Endothelial cell (in vitro differentiated cells): ENCODE measurements at regions not wholly inside any gene's neighbourhood (a gene's known extent, or its start where the extent isn't known, plus 50 kb on each side); places are given as distances from the start of the nearest gene placed in this dataset.

ENCODE experiments used
- DNase-seq: peaks from one replicate; pipeline ENCODE4 v3.0.0; 2021; ENCODE audit warnings: low spot score
- H3K27ac Mint-ChIP-seq: one replicate; pipeline ENCODE4 v1.8.0; 2021; ENCODE audit warnings: mixed read lengths, inconsistent platforms; ENCODE audit not compliant: unreplicated experiment
- H3K27me3 Mint-ChIP-seq: one replicate; pipeline ENCODE4 v1.8.0; 2021; ENCODE audit warnings: mild to moderate bottlenecking, moderate library complexity, mixed read lengths, inconsistent platforms; ENCODE audit not compliant: unreplicated experiment
- H3K36me3 Mint-ChIP-seq: one replicate; pipeline ENCODE4 v1.8.0; 2021; ENCODE audit warnings: mild to moderate bottlenecking, low read depth, mixed read lengths, inconsistent platforms; ENCODE audit not compliant: unreplicated experiment
- H3K4me1 Mint-ChIP-seq: one replicate; pipeline ENCODE4 v1.8.0; 2021; ENCODE audit warnings: mild to moderate bottlenecking, mixed read lengths, inconsistent platforms; ENCODE audit not compliant: unreplicated experiment
- H3K4me3 Mint-ChIP-seq: one replicate; pipeline ENCODE4 v1.8.0; 2021; ENCODE audit warnings: mild to moderate bottlenecking, mixed read lengths, inconsistent platforms; ENCODE audit not compliant: unreplicated experiment
- H3K9me3 Mint-ChIP-seq: one replicate; pipeline ENCODE4 v1.8.0; 2021; ENCODE audit warnings: mixed read lengths, inconsistent platforms; ENCODE audit not compliant: unreplicated experiment
- CTCF ChIP-seq: fragments of 200-600 bp; sonication (generic); IDR thresholded peaks from one replicate; pipeline ENCODE4 v1.5.0; 2021; ENCODE audit warnings: antibody characterized with exemption; ENCODE audit not compliant: unreplicated experiment

GRCh38 chr4:66225539-66225938 lies 555.2 kb upstream of the EPHA5 start:
- peaks cover 1% of the 10 kb centered on the region for H3K27me3 Mint-ChIP-seq
- H3K9me3 Mint-ChIP-seq = no peaks in the 10 kb centered on the region
- no peak overlapping the region for H3K4me3 Mint-ChIP-seq
- no peaks in the 10 kb centered on the region for H3K36me3 Mint-ChIP-seq
- H3K27ac Mint-ChIP-seq = no peak overlapping the region
- no peak for DNase-seq
- no peak for TF ChIP-seq CTCF
- H3K4me1 Mint-ChIP-seq = no peaks in the 10 kb centered on the region

DNA sequence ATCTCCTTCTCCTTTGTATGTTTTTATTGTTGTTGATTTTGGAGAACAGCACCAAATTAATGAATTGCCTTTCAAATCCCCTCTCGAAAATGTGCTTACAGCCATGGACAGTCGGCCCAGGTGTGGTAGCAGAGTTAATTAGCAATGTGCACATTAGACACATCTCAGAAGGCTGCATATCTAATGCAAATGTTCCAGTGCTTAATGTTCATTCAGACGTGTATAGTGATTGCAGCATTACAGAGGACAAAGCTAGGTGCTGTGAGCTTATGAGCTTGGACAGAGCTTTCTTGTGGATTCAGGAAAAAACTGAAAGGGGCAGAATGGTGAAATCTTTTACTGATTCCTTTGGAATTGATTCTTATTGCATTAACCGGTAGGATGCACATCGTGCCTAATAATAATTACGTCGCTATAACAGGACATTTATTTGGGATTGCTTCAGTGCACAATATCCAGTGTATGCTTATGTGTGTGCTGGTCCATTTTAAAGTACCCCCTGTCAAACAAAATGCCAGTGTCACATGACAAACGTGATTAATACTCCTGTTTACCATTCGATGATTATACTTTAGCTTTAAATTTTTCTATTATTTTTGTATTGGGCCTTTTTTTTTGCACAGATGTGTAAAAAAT lies 552.9 kb upstream of the EPHA5 start:
- peaks cover 3% of the 10 kb centered on the region for H3K27me3 Mint-ChIP-seq
- no peaks in the 10 kb centered on the region for H3K9me3 Mint-ChIP-seq
- H3K4me1 Mint-ChIP-seq = no peaks in the 10 kb centered on the region
- H3K36me3 Mint-ChIP-seq = no peaks in the 10 kb centered on the region
- H3K4me3 Mint-ChIP-seq = no peak overlapping the region
- no peak for TF ChIP-seq CTCF
- no peak overlapping the region for H3K27ac Mint-ChIP-seq
- DNase-seq = no peak

DNA sequence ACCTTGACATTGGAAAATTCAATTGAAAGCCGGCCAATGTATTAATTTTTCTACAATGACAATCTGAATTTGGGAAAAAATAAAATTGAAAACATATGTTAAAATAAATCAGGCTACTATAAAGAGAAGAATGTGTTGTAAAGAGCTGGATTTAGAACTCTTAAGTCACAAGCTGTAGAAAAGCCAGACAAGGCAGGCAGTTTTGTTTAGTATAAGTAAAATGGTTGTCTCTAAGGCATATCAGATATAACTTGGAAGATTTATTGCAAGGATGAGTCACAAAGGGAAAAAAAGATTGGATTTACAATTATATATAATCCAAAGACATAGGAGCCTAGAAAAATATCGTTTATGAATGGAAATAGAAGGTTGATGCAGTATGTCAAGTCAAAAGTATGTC lies 549.1 kb upstream of the EPHA5 start:
- H3K9me3 Mint-ChIP-seq = no peaks in the 10 kb centered on the region
- no peak for TF ChIP-seq CTCF
- peaks cover 3% of the 10 kb centered on the region for H3K27me3 Mint-ChIP-seq
- H3K4me3 Mint-ChIP-seq = no peak overlapping the region
- DNase-seq = no peak
- no peaks in the 10 kb centered on the region for H3K36me3 Mint-ChIP-seq
- H3K4me1 Mint-ChIP-seq = no peaks in the 10 kb centered on the region
- no peak overlapping the region for H3K27ac Mint-ChIP-seq

DNA sequence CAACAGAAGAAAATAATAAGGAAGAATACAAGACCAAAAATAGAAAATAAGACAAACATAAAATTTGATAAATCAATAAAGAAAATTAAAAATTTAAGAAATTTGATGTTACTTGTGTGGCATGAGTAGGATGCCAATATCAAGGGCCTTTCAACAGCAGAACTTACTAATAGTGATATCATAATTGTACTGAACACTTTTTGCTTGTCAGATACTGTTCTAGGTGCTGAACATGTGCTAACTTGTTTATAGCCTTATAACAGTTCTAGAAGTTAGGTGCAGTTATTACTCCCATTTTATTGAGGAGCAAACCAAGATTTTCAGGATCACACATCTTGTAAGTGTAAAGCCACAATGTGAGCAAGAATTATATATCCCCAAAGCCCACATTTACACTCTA lies 546.0 kb upstream of the EPHA5 start:
- no peak overlapping the region for H3K4me3 Mint-ChIP-seq
- no peaks in the 10 kb centered on the region for H3K36me3 Mint-ChIP-seq
- DNase-seq = no peak
- H3K9me3 Mint-ChIP-seq = no peaks in the 10 kb centered on the region
- no peak overlapping the region for H3K27ac Mint-ChIP-seq
- peaks cover 3% of the 10 kb centered on the region for H3K27me3 Mint-ChIP-seq
- no peak for TF ChIP-seq CTCF
- no peaks in the 10 kb centered on the region for H3K4me1 Mint-ChIP-seq

DNA sequence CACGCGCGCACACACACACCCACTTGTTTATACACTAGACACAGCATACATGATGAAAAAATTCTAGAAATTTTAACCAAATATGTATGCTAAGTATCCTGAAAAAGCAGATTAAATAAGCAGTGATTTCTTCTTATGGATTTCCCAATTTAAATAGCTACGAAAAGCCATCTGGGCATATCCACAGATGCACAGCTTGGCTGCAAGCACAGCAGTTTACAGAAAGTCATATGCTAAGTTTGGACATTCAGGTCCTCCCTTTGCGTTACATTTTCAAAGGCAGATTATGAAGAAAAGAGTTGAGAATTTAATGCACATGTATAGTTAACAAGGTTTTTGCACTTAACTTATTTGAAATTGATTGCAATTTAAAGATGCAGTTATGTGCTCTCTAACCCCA lies 542.2 kb upstream of the EPHA5 start:
- Mint-ChIP-seq H3K27me3 (no peaks in the 10 kb centered on the region), H3K4me1 (no peaks in the 10 kb centered on the region), H3K27ac (no peak overlapping the region), H3K36me3 (no peaks in the 10 kb centered on the region), H3K9me3 (peaks cover 4% of the 10 kb centered on the region), H3K4me3 (no peak overlapping the region)
- DNase-seq = no peak
- TF ChIP-seq CTCF = no peak
